ENCODE measurements at regions not wholly inside any gene's neighbourhood (a gene's known extent, or its start where the extent isn't known, plus 50 kb on each side); places are given as distances from the start of the nearest gene placed in this dataset.

DNA sequence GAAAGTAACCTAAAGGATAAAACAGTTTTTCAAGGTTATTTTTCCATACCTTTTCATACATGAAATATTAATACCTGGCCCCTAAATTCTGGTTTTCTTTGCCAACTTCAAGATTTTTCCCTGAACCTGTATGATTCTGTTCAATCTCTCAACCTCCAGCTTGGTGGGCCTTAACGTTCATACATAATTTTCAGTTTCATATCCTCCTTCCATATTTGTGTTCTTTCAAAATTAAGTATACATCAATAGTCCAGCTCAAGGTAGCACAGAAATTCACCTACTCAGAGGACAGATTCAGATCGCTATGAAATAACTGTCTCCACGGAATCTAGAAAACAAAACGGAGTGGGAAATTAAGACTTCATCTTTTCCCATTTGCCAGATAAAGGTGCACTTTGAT, 505.8 kb upstream of the GHITM start:
- H3K27me3 Mint-ChIP-seq (ENCODE audit: insufficient read depth) = no peaks in the 10 kb centered on the region
- H3K4me3 Mint-ChIP-seq = no peak overlapping the region
- peaks cover 17% of the 10 kb centered on the region for H3K9me3 Mint-ChIP-seq
- H3K27ac Mint-ChIP-seq = no peak overlapping the region
- H3K4me1 Mint-ChIP-seq (ENCODE audit: low read depth) = no peaks in the 10 kb centered on the region
- no peak for DNase-seq
- H3K36me3 Mint-ChIP-seq (ENCODE audit: low read depth) = no peaks in the 10 kb centered on the region
- TF ChIP-seq, protein P1, sequence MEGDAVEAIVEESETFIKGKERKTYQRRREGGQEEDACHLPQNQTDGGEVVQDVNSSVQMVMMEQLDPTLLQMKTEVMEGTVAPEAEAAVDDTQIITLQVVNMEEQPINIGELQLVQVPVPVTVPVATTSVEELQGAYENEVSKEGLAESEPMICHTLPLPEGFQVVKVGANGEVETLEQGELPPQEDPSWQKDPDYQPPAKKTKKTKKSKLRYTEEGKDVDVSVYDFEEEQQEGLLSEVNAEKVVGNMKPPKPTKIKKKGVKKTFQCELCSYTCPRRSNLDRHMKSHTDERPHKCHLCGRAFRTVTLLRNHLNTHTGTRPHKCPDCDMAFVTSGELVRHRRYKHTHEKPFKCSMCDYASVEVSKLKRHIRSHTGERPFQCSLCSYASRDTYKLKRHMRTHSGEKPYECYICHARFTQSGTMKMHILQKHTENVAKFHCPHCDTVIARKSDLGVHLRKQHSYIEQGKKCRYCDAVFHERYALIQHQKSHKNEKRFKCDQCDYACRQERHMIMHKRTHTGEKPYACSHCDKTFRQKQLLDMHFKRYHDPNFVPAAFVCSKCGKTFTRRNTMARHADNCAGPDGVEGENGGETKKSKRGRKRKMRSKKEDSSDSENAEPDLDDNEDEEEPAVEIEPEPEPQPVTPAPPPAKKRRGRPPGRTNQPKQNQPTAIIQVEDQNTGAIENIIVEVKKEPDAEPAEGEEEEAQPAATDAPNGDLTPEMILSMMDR (IDR thresholded peaks at IDR 0.05) = no peak

DNA sequence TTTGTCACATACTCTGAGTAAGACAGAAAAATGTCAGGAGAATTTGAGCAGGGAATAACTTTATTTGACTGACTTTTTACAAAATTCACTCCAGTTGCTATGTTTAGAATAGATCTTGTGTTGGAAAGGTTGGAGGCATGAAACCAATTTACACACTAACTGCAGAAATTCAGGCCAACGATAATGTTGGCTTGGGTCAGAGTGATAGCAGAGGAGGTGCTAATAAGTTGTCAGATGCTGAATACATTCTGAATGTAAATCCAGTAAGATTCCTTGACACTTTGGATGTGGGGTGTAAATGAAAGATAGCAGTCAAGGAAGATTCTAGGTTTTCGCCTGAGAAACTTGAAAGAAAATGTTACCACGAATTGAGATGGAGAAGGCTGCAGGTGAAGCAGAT, 502.5 kb upstream of the GHITM start:
- TF ChIP-seq, protein P1 (IDR thresholded peaks at IDR 0.05) = no peak
- Mint-ChIP-seq H3K36me3 (ENCODE audit: low read depth) (no peaks in the 10 kb centered on the region), H3K27me3 (ENCODE audit: insufficient read depth) (peaks cover 1% of the 10 kb centered on the region; the same call in 1 of the 2 replicates), H3K4me3 (no peak overlapping the region), H3K4me1 (ENCODE audit: low read depth) (no peaks in the 10 kb centered on the region), H3K9me3 (peaks cover 20% of the 10 kb centered on the region), H3K27ac (no peak overlapping the region)
- DNase-seq = no peak

DNA sequence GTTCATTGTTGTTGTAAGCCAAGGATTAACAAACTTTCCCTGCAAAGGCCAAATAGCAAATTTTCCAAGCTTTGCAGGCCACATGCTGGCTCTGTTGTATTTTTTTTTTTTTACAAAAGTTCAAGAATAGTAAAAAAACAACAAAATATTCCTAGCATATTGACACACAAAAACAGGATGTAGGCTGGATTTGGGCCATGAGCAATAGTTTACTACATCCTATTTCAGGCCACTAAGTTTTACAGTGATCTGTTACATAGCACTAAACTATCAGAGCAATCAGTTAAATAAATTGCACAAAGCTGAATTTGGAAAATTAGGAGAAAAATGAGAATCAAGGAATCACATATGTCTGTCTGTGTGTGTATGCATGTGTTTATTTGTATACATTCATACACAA, 491.8 kb upstream of the GHITM start:
- DNase-seq = no peak
- TF ChIP-seq, protein P1 (IDR thresholded peaks at IDR 0.05) = no peak
- Mint-ChIP-seq H3K4me3 (no peak overlapping the region), H3K9me3 (peaks cover 34% of the 10 kb centered on the region), H3K4me1 (ENCODE audit: low read depth) (no peaks in the 10 kb centered on the region), H3K27me3 (ENCODE audit: insufficient read depth) (no peaks in the 10 kb centered on the region), H3K36me3 (ENCODE audit: low read depth) (no peaks in the 10 kb centered on the region; the same call in 1 of the 2 replicates), H3K27ac (no peak overlapping the region)

DNA sequence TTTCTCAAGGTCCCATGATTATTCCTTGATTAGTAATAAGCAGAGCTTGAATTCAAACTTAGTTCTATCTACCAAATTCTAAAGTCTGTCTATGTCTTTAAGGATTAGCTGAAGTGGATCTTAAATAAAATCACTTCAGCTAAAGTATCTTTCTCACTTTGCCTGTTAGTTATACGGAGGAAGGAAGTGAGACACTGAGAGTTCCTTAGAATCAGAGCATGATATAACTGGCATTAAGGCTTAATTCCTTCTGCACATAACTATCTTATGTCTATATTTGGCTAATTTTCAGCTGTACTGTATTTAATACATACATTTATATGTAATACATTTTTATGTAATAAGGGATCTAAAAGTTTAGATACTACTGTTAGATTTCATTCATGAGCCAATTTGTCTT, 491.1 kb upstream of the GHITM start:
- peaks cover 34% of the 10 kb centered on the region for H3K9me3 Mint-ChIP-seq

DNA sequence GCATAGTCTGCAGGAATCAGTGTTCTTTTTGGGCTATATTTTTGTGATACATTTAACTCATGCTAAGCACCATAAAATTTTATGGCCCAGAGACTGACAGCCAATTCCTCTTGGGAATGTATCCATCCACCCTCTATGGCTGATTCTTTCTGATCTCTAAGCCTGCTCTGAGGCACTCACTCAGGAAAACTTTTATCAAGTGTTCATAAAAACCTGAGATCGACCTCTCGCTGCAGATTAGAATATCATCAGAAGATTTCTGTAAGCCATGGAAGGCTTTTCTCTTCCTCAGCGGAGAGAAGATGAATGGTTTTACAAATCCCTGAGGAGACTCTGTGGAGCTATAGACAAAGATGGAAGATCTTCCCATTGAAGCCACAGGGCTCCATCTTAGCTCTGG, 489.8 kb upstream of the GHITM start:
- Mint-ChIP-seq H3K4me1 (ENCODE audit: low read depth) (no peaks in the 10 kb centered on the region), H3K36me3 (ENCODE audit: low read depth) (no peaks in the 10 kb centered on the region; the same call in 1 of the 2 replicates), H3K4me3 (no peak overlapping the region), H3K9me3 (peaks cover 32% of the 10 kb centered on the region), H3K27ac (no peak overlapping the region), H3K27me3 (ENCODE audit: insufficient read depth) (no peaks in the 10 kb centered on the region)
- DNase-seq = no peak
- TF ChIP-seq, protein P1 (IDR thresholded peaks at IDR 0.05) = no peak

More for the DNA sequence above, 491.1 kb upstream of the GHITM start:
- no peaks in the 10 kb centered on the region for H3K4me1 Mint-ChIP-seq (ENCODE audit: low read depth)
- no peak for DNase-seq
- no peaks in the 10 kb centered on the region; the same call in 1 of the 2 replicates for H3K36me3 Mint-ChIP-seq (ENCODE audit: low read depth)
- TF ChIP-seq, protein P1 (IDR thresholded peaks at IDR 0.05) = no peak
- no peak overlapping the region for H3K4me3 Mint-ChIP-seq
- H3K27ac Mint-ChIP-seq = no peak overlapping the region
- no peaks in the 10 kb centered on the region for H3K27me3 Mint-ChIP-seq (ENCODE audit: insufficient read depth)

DNA sequence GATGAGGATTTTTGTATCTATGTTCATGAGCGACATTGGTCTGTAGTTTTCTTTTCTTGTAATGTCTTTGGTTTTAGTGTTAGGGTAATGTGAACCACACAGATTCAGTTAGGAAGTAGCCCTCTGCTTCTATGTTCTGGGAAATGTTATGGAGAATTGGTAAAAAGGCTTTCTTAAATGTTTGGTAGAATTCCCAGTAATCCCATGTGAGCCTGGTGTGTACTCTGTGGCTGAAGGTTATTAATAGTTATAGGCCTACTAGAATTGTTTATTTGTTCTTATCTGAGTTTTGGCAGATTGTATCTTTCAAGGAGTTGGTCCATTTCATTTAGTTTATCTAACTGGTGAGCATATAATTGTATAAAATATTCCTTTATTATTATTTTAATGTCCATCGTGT, 484.6 kb upstream of the GHITM start:
- Mint-ChIP-seq H3K27me3 (ENCODE audit: insufficient read depth) (no peaks in the 10 kb centered on the region), H3K4me1 (ENCODE audit: low read depth) (no peaks in the 10 kb centered on the region), H3K36me3 (ENCODE audit: low read depth) (no peaks in the 10 kb centered on the region), H3K27ac (no peak overlapping the region), H3K9me3 (peaks cover 35% of the 10 kb centered on the region), H3K4me3 (no peak overlapping the region)
- DNase-seq = no peak
- TF ChIP-seq, protein P1 (IDR thresholded peaks at IDR 0.05) = no peak
